ENCODE measurements at regions not wholly inside any gene's neighbourhood (a gene's known extent, or its start where the extent isn't known, plus 50 kb on each side); places are given as distances from the start of the nearest gene placed in this dataset.

DNA sequence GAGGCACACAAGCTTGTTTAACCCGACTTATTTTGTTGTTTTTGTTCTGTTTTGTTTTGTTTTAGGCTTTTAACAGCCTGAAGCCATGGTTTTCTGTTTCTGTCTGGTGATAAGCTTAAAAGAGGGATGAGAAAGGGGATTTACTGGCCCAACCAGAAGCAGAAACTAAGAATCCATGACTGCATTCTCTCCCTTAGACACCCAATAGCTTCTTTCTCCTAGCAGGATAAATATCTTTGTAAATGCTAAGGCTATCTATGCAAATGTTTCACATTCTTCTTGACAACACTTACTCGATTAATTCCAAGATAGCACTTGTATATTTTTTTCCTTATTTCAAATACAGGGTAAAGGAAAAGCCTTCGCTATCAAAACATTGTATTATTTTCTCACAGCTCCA lies 53.7 kb upstream of the SMAD1 start:
- no peak for DNase-seq (ENCODE audit: low spot score)

DNA sequence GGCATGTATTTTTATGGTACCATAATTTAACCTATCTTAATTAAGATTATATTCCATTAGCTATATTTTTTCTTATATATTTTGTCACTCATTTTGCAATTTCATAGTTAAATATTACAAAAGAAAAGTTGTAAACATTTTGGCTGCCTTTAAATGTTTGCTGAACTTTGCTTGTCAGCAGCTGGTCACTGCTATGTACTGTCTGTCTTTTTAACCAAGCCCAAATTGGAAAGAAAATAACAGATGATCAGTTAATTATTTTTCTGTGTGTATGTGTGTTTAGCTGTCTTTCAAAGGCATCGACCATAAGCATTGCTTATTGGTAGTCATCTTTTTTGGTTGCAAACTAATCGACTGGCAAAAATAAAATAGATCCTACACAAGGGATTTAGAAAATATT lies 54.4 kb upstream of the SMAD1 start:
- DNase-seq (ENCODE audit: low spot score), result no peak

- DNase-seq (ENCODE audit: low spot score), result no peak
These were observed 58.5 kb upstream of the SMAD1 start for GRCh38 chr4:145423017-145423708.

- DNase-seq (ENCODE audit: low spot score), result no peak
These were observed 60.9 kb upstream of the SMAD1 start for GRCh38 chr4:145420595-145421214.

DNA sequence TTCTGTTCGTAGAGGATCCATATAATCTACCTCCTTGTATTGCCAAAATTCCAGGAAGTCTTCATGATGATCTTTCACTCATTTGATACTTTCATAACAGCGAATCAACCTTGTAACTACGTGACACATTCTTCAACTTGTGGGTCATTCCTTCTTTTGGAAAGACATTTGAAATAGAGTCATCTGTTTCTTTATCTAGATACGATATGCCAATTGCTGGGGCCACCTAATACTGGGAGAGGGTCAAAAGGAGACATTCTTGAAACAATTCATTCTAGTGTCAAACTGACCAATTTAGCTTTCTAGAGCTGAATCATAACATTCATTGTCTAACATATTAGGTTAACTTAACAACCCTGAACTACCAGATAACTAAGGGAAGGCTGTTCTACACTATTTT lies 62.9 kb upstream of the SMAD1 start:
- DNase-seq (ENCODE audit: low spot score), result no peak

- no peak for DNase-seq (ENCODE audit: low spot score)
These were observed 64.1 kb upstream of the SMAD1 start for GRCh38 chr4:145417348-145418130.

DNA sequence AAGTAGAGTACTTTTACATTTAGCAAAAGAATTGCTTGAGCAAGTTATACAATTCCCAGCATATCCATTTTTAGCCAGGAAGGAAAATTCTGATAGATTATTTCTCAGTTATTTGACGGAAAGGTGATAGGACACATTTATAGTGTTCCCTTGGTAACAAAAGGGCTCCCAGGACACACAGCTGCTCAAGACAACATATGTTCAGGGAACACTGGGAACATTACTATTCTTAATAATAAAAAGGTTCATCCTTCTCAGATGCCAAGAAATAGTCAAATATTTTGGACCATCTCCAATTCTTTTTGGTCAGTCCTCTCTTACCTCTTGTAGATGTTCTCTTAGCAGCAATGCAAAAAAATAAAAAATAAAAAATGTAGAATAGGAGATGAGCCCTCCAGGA lies 66.8 kb upstream of the SMAD1 start:
- no peak for DNase-seq (ENCODE audit: low spot score)

GRCh38 chr4:145414226-145414625 lies 67.4 kb upstream of the SMAD1 start:
- DNase-seq (ENCODE audit: low spot score), result no peak

DNA sequence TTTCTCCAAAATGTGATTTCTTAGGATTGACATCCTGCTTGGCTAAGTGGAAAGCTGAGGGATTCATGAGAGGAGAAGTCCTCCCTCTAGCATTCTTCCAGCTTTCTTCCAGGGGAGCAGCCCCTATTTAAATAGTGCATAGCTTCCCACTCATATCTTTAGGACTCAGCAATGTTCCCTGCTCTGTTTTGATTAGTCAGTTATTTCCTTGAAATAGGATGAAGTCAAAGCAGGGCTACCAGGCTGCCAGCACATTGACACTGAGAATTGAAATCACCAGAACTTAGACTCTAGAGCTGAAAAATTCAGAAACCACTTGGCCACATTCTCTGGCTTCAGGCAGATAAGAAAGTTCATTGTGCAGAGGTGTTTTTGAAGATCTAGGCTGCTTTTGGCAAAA lies 74.7 kb upstream of the SMAD1 start:
- DNase-seq (ENCODE audit: low spot score), result no peak

DNA sequence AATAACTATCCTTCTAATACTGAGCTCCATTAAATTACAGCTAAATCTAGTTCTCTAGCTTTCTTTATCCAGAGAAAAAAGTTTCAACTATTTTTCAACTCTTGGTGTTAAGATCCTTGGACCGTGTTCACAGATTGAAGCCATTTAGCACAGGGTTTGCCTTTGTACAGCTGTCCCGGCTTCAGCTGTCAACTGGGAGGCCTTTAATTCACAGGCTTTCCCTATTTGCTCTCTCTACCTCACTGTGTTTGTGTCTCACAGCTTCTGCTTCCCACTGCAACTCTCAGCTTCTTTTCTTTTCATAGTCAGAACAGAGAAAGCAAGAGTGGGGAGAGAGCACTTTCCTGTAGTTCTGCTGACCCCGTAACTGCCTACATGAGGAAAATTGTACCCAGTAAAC lies 76.9 kb upstream of the SMAD1 start:
- no peak for DNase-seq (ENCODE audit: low spot score)

DNA sequence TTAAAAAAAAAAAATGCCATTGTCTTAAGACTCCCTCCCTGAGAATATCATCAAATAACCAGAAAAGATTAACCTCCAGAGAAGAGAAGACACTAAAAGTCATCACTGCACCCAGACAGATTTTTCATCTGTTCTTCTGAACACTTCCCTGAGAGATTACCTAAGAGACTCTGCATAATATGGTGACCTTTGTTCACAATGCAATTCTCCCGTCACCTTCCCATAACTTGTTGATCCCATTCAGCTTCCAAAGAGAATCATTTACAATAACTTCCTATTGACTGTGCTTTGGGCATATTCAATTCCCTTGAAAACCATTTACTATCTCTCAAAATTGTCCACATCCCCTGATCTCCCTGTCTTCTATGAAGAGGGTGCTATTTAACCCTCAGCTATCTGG lies 85.1 kb upstream of the SMAD1 start:
- DNase-seq (ENCODE audit: low spot score), result no peak

GRCh38 chr4:145390571-145390970 lies 91.1 kb upstream of the SMAD1 start:
- no peak for DNase-seq (ENCODE audit: low spot score)

DNA sequence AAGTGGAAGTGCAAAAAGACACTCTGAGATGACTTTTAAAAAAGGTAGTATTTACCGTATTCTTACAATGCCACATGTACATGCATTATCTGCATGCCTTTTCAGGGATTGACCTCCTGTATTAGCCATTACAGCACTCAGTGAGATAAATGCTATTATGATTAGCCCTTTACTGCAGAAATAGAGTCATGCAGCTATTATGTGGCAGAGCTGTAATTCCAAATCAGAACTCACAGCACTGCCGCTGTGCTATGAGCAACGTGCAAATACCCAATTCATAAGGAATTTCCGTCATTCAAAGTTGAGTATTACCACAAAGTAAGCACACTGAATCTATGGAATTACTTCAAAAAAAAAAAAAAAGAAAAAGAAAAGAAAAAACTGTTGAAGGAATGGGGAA lies 92.1 kb upstream of the SMAD1 start:
- no peak for DNase-seq (ENCODE audit: low spot score)

GRCh38 chr4:145388043-145388442 lies 93.6 kb upstream of the SMAD1 start:
- no peak for DNase-seq (ENCODE audit: low spot score)

- DNase-seq (ENCODE audit: low spot score), result no peak
These were observed 94.6 kb upstream of the SMAD1 start for GRCh38 chr4:145387079-145387478.

- DNase-seq (ENCODE audit: low spot score), result no peak
These were observed 100.5 kb upstream of the SMAD1 start for GRCh38 chr4:145381163-145381562.

DNA sequence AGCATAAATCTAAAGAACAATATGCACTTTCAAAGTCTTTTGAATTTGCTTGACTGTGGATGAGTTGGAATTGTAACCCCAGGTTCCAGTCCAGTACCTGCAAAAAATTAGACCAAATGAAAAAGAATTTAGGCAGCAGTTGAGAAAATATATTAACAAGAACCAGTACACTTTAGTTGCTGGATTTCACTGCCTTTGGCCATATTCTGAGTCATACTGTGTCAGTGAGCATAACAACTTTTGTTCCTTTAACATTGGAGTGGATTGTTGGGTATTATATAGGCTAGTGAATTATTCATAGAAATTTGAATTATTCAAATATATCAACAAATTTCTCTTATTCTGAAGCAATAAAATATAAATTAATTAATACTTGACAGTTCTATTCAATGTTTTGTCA lies 101.5 kb upstream of the SMAD1 start:
- DNase-seq (ENCODE audit: low spot score), result no peak

DNA sequence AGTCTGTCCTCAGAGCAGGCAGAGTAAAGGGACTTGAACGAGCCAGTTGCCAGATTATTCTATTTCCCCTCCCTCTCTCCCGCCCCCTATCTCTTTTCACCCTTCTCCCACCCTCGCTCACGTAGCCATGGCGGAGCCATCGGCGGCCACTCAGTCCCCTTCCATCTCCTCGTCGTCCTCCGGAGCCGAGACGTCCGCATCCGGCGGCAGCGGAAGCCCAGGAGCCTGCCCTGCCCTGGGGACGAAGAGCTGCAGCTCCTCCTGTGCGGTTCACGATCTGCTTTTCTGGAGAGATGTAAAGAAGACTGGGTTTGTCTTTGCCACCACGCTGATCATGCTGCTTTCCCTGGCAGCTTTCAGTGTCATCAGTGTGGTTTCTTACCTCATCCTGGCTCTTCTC lies 106.2 kb upstream of the SMAD1 start:
- no peak for DNase-seq (ENCODE audit: low spot score)

DNA sequence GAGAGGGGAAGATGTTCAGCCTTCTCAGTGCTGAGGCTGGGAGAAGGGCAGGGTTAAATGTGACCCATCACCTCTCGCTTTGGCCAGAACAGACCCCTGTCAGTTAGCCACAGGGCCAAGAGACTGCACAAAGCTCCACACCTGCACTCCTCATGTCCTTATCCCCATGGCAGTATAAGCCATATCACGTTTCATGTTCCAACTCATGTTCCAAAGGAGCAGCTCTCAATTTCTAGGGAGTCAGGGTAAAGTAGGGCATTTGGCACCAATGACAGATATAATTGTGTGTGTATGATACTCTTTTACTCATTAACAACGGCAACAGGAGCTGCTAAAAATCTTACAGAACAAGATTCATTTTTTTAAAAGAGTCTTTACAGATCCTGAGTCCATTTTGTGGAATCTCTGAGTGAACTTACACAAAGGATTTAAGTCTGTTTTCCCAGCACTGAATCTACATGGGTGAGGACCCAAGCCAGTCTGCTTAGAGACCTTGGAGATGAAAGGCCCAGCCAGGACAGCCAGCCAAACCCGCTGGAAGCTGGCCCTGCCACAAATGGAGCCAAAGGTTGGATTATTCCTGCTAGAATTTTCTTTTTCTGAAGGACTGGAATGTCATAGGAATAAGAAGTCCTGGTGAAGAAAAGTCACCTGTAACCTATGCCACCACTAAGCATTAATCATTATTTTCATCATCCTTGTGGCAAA lies 129.1 kb upstream of the SMAD1 start:
- DNase-seq (ENCODE audit: low spot score), result no peak

DNA sequence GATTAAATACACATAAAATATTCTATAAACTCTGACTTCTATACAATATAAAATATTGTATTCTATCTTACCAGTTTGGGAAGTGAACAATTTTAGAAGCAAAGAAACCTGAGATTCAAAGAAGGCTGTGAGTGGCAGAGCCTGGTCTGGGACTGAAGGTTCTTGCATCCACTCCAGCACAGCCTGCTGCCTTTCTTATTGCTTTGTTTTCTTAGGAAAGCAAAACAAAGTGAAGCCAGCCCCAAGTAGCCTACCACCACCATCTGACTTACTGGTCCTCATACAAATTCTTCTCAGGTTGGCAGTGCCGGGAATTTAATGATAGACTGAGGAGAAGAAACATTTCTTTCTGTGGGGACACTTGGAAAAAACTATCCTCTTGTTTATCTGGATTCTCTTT lies 129.7 kb upstream of the SMAD1 start:
- DNase-seq (ENCODE audit: low spot score), result no peak

- no peak for DNase-seq (ENCODE audit: low spot score)
These were observed 130.5 kb upstream of the SMAD1 start for GRCh38 chr4:145351162-145351561.

DNA sequence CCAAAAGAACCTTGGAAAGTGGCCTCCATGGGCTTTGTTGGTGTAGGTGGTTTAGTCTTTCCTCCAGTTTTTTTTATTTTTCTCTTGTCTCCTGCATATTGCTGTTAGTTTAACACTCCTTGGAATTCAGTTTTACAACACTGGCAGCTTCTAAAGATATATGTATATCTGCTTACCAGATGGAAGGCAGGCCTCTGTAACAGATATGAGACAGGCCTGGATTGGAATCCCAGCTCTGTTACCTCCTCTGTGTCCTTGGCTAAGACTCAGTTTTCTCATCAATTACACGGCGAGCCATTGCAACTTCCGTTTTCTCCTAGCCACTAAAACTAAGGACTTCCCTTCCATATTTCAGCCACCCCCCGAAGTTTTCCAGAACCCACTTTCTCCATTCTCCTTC lies 133.4 kb upstream of the SMAD1 start:
- DNase-seq (ENCODE audit: low spot score), result no peak

- no peak for DNase-seq (ENCODE audit: low spot score)
These were observed 134.0 kb upstream of the SMAD1 start for GRCh38 chr4:145347684-145348083.
